MM.1S (cell line): ENCODE measurements at regions not wholly inside any gene's neighbourhood (a gene's known extent, or its start where the extent isn't known, plus 50 kb on each side); places are given as distances from the start of the nearest gene placed in this dataset.

Experiments used
- DNase-seq: peaks from one replicate; pipeline ENCODE4 v3.0.0-alpha.2; 2015
- H2AFZ ChIP-seq: fragments of 300-600 bp; sonication (generic); 2 replicates; pipeline ENCODE4 v1.6.0; 2016; ENCODE audit warnings: antibody characterized with exemption, low read length
- H3F3A ChIP-seq: fragments of 300-600 bp; sonication (generic); 2 replicates; pipeline ENCODE4 v1.6.1; 2016; ENCODE audit warnings: mild to moderate bottlenecking, antibody characterized with exemption, low read length, moderate library complexity, mixed read lengths; ENCODE audit not compliant: insufficient read depth
- H3K27ac ChIP-seq: fragments of 300-600 bp; sonication (generic); 2 replicates; pipeline ENCODE4 v1.5.1; 2016; ENCODE audit warnings: mild to moderate bottlenecking, low read length
- H3K27me3 ChIP-seq: fragments of 300-600 bp; sonication (generic); replicated peaks from 2 replicates; pipeline ENCODE4 v1.6.0; 2016; ENCODE audit warnings: low read length; ENCODE audit not compliant: insufficient read depth
- H3K36me3 ChIP-seq: fragments of 300-600 bp; sonication (generic); replicated peaks from 2 replicates; pipeline ENCODE4 v1.6.1; 2016; ENCODE audit warnings: mild to moderate bottlenecking, low read length, mixed read lengths; ENCODE audit not compliant: insufficient read depth
- H3K4me1 ChIP-seq: fragments of 300-600 bp; sonication (generic); 2 replicates; pipeline ENCODE4 v1.6.1; 2016; ENCODE audit warnings: low read length, mixed read lengths
- H3K4me2 ChIP-seq: fragments of 300-600 bp; sonication (generic); 2 replicates; pipeline ENCODE4 v1.6.0; 2016; ENCODE audit warnings: low read depth, low read length
- H3K4me3 ChIP-seq: fragments of 300-600 bp; sonication (generic); 2 replicates; pipeline ENCODE4 v1.5.1; 2016; ENCODE audit warnings: low read length, mixed read lengths
- H3K79me2 ChIP-seq: fragments of 300-600 bp; sonication (generic); 2 replicates; pipeline ENCODE4 v1.6.1; 2016; ENCODE audit warnings: mixed run types, low read length, mixed read lengths
- H3K9ac ChIP-seq: fragments of 300-600 bp; sonication (generic); 2 replicates; pipeline ENCODE4 v1.6.1; 2016; ENCODE audit warnings: low read length, mixed read lengths
- H3K9me2 ChIP-seq: fragments of 300-600 bp; sonication (generic); replicated peaks from 2 replicates; pipeline ENCODE4 v1.6.1; 2016; ENCODE audit warnings: mild to moderate bottlenecking, low read length, mixed read lengths; ENCODE audit not compliant: insufficient read depth
- H3K9me3 ChIP-seq: fragments of 300-600 bp; sonication (generic); replicated peaks from 2 replicates; pipeline ENCODE4 v1.6.1; 2016; ENCODE audit warnings: mild to moderate bottlenecking, low read length, mixed read lengths; ENCODE audit not compliant: insufficient read depth
- H4K20me1 ChIP-seq: fragments of 300-600 bp; sonication (generic); 2 replicates; pipeline ENCODE4 v1.6.1; 2016; ENCODE audit warnings: mild to moderate bottlenecking, low read length, moderate library complexity, mixed read lengths; ENCODE audit not compliant: insufficient read depth
- EZH2 ChIP-seq: fragments of 300-600 bp; sonication (generic); optimal IDR thresholded peaks from 2 replicates; pipeline ENCODE3; 2017; ENCODE audit warnings: low read depth, mild to moderate bottlenecking, antibody characterized with exemption, low read length, mixed read lengths
- EZH2phosphoT487 ChIP-seq: fragments of 300-600 bp; sonication (generic); IDR thresholded peaks from 2 replicates; pipeline ENCODE4 v1.6.1; 2018; ENCODE audit warnings: antibody characterized with exemption, low read length
- TF ChIP-seq, protein P1 (sequence below): fragments of 300-600 bp; sonication (generic); IDR thresholded peaks from 2 replicates; pipeline ENCODE4 v1.5.1; 2016; ENCODE audit warnings: antibody characterized with exemption, low read length, mixed read lengths

DNA sequence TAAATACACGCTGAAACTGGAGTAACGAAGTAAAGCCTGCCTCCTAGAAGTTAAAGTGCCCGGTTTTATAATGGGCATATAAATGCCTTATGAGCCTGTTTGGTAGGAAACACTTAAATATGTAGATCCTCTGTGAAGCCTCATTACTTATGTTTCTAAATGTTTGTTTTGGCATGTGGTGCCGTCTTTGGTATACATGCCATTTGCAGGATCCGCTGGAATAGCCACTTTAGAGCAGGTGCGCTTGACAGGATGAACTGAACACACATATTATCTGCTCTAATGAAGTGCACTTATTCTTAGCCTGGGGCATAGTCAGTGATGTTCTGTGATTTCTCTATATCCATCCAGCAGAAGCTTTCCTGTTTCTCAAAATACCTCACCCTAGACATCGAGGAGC, 778.1 kb upstream of the WWC1 start:
- no peak overlapping the region for H2AFZ ChIP-seq
- DNase-seq: no peak
- H3K9ac ChIP-seq: no peak overlapping the region
- H4K20me1 ChIP-seq: no peaks in the 10 kb centered on the region
- H3K4me3 ChIP-seq: no peak overlapping the region
- no peak overlapping the region for H3K27ac ChIP-seq
- no peaks in the 10 kb centered on the region for H3K9me2 ChIP-seq
- H3K27me3 ChIP-seq: no peaks in the 10 kb centered on the region
- no peak for TF ChIP-seq EZH2
- no peak for TF ChIP-seq EZH2phosphoT487
- TF ChIP-seq, protein P1, sequence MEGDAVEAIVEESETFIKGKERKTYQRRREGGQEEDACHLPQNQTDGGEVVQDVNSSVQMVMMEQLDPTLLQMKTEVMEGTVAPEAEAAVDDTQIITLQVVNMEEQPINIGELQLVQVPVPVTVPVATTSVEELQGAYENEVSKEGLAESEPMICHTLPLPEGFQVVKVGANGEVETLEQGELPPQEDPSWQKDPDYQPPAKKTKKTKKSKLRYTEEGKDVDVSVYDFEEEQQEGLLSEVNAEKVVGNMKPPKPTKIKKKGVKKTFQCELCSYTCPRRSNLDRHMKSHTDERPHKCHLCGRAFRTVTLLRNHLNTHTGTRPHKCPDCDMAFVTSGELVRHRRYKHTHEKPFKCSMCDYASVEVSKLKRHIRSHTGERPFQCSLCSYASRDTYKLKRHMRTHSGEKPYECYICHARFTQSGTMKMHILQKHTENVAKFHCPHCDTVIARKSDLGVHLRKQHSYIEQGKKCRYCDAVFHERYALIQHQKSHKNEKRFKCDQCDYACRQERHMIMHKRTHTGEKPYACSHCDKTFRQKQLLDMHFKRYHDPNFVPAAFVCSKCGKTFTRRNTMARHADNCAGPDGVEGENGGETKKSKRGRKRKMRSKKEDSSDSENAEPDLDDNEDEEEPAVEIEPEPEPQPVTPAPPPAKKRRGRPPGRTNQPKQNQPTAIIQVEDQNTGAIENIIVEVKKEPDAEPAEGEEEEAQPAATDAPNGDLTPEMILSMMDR: no peak
- H3K79me2 ChIP-seq: no peaks in the 10 kb centered on the region
- no peak overlapping the region for H3K4me2 ChIP-seq
- no peaks in the 10 kb centered on the region for H3F3A ChIP-seq
- H3K4me1 ChIP-seq: no peaks in the 10 kb centered on the region
- H3K9me3 ChIP-seq: no peaks in the 10 kb centered on the region
- no peaks in the 10 kb centered on the region for H3K36me3 ChIP-seq

DNA sequence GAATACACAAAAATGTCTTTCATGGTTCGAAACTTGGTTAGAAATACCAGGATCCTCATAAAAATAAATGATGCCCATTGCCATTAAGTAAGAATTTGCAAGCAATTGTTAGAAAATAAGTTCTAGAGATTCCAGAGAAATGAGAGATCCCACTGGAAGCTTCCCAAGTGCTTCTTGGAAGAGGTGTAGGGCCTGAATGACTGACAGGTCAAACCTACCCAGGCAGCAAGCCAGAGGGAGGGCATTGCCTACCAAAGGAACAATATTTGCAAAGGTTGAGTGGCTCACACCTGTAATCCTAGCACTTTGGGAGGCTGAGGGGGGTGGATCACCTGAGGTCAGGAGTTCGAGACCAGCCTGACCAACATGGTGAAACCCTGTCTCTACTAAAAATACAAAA, 777.0 kb upstream of the WWC1 start:
- Histone ChIP-seq H3K27me3 (no peaks in the 10 kb centered on the region), H3K4me2 (no peak overlapping the region), H3K9me3 (no peaks in the 10 kb centered on the region), H4K20me1 (no peaks in the 10 kb centered on the region), H3K4me1 (no peaks in the 10 kb centered on the region), H3K79me2 (no peaks in the 10 kb centered on the region), H3K36me3 (no peaks in the 10 kb centered on the region), H3K9ac (no peak overlapping the region), H3K4me3 (no peak overlapping the region), H3K9me2 (no peaks in the 10 kb centered on the region), H3K27ac (no peak overlapping the region), H3F3A (no peaks in the 10 kb centered on the region), H2AFZ (no peak overlapping the region)
- TF ChIP-seq, protein P1: no peak
- TF ChIP-seq EZH2phosphoT487 (no peak), EZH2 (no peak)
- DNase-seq: no peak

DNA sequence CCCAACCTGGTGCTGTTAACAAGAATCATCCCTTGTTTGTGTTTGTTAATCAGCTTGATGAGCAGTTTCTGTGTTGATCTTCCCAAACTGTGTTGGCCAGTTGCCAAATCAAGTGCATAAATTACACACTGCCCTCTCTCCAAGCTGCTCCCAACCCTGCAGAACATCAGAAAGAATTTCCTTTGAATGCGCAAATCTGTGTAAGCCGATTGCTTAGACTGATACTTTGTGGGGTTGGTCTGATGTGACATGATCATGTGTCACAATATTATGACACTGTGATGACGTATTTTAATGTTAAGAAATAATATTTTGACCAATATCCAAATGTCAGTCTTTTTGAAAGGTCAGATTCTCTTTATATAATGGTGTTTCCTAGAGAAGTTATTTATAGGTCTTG, 766.4 kb upstream of the WWC1 start:
- Histone ChIP-seq H2AFZ (no peak overlapping the region), H3K4me1 (no peaks in the 10 kb centered on the region), H3K9ac (no peak overlapping the region), H3K4me3 (no peak overlapping the region), H3K79me2 (no peaks in the 10 kb centered on the region), H3K4me2 (no peak overlapping the region), H3K9me2 (no peaks in the 10 kb centered on the region), H3K9me3 (no peaks in the 10 kb centered on the region), H3K36me3 (no peaks in the 10 kb centered on the region), H3K27me3 (no peaks in the 10 kb centered on the region), H4K20me1 (no peaks in the 10 kb centered on the region), H3K27ac (no peak overlapping the region), H3F3A (no peaks in the 10 kb centered on the region)
- TF ChIP-seq EZH2phosphoT487 (no peak), EZH2 (no peak)
- TF ChIP-seq, protein P1: no peak
- DNase-seq: no peak
